HAP-1 (cell line): ENCODE measurements at regions not wholly inside any gene's neighbourhood (a gene's known extent, or its start where the extent isn't known, plus 50 kb on each side); places are given as distances from the start of the nearest gene placed in this dataset.

ENCODE experiments used
- DNase-seq, 2 experiments: peaks; one replicate each; pipeline ENCODE4 v3.0.0-alpha.2; 2016 to 2020; ENCODE audit warnings: low spot score in 2 of 2
- H3K27me3 ChIP-seq: fragments of 250-450 bp; sonication (Bioruptor Pico); 2 replicates; pipeline ENCODE4 v1.5.1; 2020; ENCODE audit warnings: low read depth, mild to moderate bottlenecking, moderate library complexity
- H3K36me3 ChIP-seq: fragments of 250-450 bp; sonication (Bioruptor Pico); replicated peaks from 2 replicates; pipeline ENCODE4 v1.5.1; 2020; ENCODE audit warnings: mild to moderate bottlenecking
- H3K4me1 ChIP-seq: fragments of 250-450 bp; sonication (Bioruptor Pico); 2 replicates; pipeline ENCODE4 v1.5.1; 2020; ENCODE audit warnings: mild to moderate bottlenecking
- H3K4me3 ChIP-seq: fragments of 250-450 bp; sonication (Bioruptor Pico); 2 replicates; pipeline ENCODE4 v1.5.1; 2020; ENCODE audit warnings: mild to moderate bottlenecking, moderate library complexity
- H3K9me3 ChIP-seq: fragments of 250-450 bp; sonication (Bioruptor Pico); 2 replicates; pipeline ENCODE4 v1.5.1; 2020; ENCODE audit warnings: mild to moderate bottlenecking, moderate library complexity
- in situ Hi-C: fragments of 300-500 bp; cut with MboI; formaldehyde crosslinking; loops from 3 replicates; pipeline ENCODE4 v1.14.3; 2020; ENCODE audit warnings: low sequenced_read_pairs, inconsistent platforms, mixed read lengths

DNA sequence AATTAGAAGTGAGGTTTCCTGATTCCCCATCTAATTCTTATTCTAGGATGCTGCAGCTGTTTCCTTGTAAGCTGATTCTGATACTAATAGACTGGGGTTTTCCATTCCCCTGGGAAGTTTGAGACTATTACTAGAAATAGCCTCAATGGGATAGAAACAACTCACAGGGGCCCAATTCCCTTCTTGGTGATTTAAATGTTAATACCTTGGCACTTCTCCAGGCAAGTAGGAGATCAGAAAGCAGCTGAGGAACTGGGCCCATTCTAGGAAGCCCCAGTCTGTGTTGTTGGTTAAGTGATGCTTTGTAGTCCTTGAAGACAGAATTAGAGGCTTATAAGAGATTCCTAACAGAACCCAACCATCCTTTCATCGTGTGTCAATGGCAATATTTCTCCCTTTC is 407.0 kb upstream of the SEL1L start:
- Histone ChIP-seq H3K36me3 (no peaks in the 10 kb centered on the region), H3K4me3 (no peak overlapping the region), H3K27me3 (no peaks in the 10 kb centered on the region), H3K4me1 (peaks cover 13% of the 10 kb centered on the region), H3K9me3 (no peaks in the 10 kb centered on the region; the same call in 1 of the 2 replicates)
- in situ Hi-C loops = no loop called here
- DNase-seq = peak; percentile 34 to 73

DNA sequence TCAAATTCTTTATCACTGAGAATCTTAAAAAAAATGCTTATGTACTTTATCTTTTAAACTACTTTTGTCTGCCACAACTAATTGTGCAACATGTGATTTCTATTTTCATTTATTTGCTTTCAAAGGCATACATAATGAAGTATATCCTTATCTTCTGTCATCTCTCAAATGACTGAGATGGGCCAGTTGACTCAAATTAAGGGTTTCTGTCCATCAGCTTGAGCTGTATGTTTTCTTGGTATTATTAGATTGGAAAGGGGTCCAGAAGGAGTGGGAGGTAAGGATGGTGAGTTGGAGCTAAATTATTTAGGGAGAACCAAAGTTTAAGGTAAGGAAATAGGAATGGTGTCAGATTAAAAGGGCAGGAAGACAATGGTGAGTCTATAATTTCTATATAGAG is 408.4 kb upstream of the SEL1L start:
- Histone ChIP-seq H3K36me3 (no peaks in the 10 kb centered on the region), H3K4me3 (no peak overlapping the region), H3K4me1 (peaks cover 13% of the 10 kb centered on the region), H3K27me3 (no peaks in the 10 kb centered on the region), H3K9me3 (no peaks in the 10 kb centered on the region; the same call in 1 of the 2 replicates)
- no peak for DNase-seq
- in situ Hi-C loops = no loop called here

DNA sequence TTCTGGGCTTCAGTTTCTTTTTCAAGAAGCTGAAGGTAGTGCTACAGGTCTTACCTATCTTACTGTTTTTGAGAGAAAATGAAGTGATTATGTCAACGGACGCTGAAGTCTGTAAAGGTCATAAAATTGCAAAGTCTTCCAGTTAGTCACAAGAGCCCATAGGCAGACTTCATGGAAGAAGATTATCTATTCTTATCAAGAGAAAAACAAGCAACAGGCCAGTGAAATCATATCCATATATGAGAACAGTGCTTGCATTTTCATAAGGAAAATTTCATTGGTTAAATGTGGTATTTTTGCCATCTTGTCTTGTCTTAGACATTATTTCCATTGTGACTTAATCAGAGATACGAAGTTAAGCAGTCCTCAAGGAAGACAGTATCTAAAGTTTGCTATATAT is 412.7 kb upstream of the SEL1L start:
- no peak overlapping the region for H3K4me3 ChIP-seq
- H3K27me3 ChIP-seq = no peaks in the 10 kb centered on the region
- H3K36me3 ChIP-seq = no peaks in the 10 kb centered on the region
- H3K4me1 ChIP-seq = peaks cover 9% of the 10 kb centered on the region
- in situ Hi-C loops = no loop called here
- DNase-seq = no peak
- H3K9me3 ChIP-seq = no peaks in the 10 kb centered on the region; the same call in 1 of the 2 replicates

DNA sequence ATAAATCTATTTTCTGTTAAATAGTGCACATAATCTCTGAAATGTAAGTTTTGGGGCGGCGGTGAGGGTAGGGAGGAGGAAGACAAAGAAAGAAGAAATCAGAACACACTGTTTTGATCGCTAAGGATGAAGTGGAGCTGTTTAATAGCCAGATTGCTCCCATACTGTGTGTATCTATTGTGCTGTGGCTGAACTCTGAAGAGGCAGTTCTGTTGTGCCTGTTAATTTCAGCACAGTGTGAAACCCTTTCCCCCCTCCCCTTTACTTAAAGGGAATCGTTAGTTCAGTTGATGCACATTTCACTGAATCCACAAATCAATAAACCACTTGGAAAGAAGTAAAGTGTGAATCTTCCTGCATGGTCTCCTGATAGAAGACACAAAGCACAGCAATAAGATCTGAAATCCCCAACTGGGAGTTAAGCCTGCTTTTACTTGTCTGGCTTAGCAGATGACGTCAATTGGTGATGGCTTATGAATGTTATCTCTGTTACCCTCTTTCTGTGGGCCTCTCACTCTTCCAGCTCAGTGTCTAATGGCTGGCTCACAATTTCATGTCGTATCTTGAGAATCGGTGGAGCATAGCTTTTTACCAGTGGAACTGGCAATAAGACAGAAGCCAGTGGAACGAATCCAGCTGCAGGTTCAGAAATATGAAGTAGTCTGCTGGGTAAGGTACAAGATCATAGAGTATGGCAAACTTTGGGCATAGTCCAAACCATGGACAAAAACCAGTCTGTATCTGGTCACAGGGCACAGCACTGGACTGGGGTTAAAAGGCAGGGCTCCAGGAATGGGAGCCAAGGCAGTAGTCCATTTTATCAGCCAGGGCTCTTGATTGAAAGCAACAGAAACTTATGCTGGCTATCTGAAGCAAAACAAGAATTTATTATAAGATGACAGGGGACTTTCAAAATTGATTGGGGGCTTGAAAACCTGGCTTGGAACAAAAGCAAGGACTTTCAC is 413.5 kb upstream of the SEL1L start:
- H3K36me3 ChIP-seq = no peaks in the 10 kb centered on the region
- no peak for DNase-seq
- no peaks in the 10 kb centered on the region for H3K27me3 ChIP-seq
- peaks cover 9% of the 10 kb centered on the region for H3K4me1 ChIP-seq
- H3K4me3 ChIP-seq = no peak overlapping the region
- no peaks in the 10 kb centered on the region; the same call in 1 of the 2 replicates for H3K9me3 ChIP-seq
- in situ Hi-C loops = no loop called here

DNA sequence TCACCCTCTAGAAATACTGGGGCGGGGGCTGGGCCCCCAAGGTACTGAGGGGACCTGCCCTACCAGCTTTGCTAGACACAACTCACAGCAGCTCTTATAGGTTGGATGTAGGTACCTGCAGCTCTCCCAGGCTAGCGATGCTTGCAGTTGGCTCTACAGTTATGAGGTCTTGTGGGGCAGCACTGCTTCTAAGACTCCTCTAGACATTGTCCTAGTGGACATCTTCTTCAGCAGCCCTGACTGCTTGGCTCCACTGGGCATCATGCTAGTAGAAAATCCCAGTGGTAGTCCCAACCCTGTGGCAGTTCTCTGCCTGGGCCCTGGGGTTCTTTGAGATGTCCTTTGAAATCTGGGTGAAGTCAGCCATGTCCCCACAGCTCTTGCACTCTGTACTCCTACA is 419.3 kb upstream of the SEL1L start:
- H3K27me3 ChIP-seq = no peaks in the 10 kb centered on the region
- H3K4me3 ChIP-seq = no peak overlapping the region
- in situ Hi-C loops = no loop called here
- no peaks in the 10 kb centered on the region for H3K9me3 ChIP-seq
- no peak for DNase-seq
- no peaks in the 10 kb centered on the region for H3K36me3 ChIP-seq
- H3K4me1 ChIP-seq = no peaks in the 10 kb centered on the region

DNA sequence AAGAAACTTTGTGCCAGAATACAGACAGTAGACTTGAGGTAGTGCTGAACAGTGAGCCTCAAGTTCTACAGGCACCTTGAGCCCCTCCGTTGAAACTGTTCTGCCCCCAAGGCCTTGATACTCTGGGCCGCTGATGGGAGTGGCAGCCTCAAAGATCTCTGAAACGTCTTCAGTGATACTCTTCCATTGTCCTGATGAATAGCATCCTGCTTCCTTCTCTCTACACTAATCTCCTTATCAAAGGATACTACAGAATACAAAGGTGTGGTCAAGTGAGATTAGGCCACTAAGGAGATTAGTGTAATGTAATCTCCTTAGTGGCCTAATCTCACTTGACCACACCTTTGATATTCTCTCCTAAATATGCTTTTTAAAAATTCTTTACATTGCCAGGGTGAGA is 419.8 kb upstream of the SEL1L start:
- no peaks in the 10 kb centered on the region for H3K27me3 ChIP-seq
- no peak overlapping the region for H3K4me3 ChIP-seq
- in situ Hi-C loops = no loop called here
- H3K4me1 ChIP-seq = no peaks in the 10 kb centered on the region
- no peak for DNase-seq
- no peaks in the 10 kb centered on the region for H3K9me3 ChIP-seq
- H3K36me3 ChIP-seq = no peaks in the 10 kb centered on the region

DNA sequence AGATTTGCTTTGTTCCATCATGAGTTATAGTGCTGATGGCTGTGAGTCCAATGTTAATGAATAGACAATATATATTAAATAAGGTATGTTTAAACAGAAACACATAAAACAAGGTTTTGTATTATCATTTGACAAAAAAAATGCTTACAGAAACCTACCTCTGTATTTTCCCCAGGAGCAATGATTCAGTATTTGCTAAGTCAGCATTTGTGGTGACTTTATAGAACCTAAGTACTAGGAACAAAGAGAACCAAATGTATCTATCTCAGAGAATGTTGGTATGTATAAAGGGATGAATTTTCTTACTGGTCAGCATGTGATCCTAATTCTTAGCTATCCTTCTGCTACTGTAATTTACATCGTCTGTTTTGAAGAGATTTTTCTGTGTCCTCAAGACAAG is 421.5 kb upstream of the SEL1L start:
- H3K36me3 ChIP-seq = no peaks in the 10 kb centered on the region
- in situ Hi-C loops = no loop called here

DNA sequence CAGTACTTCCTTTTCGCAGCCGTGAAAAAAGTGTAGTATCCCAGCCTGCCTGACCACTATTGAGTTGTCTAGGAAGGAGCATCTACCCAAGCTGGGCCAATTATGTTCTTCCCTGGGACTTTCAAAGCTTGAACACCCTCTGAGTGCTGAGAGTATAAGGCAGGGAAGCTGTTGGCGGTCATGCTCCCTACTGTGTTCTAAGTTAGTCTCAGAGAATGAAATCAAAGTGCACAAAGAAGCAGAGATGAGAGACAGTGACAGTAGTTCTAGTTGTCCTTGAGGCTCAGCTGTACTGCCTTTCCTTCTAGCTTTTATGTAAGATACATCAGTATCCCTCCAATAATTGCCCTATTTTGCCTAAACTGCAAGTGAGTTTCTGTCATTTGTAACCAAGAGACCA is 427.1 kb upstream of the SEL1L start:
- Histone ChIP-seq H3K4me1 (no peaks in the 10 kb centered on the region), H3K9me3 (no peaks in the 10 kb centered on the region), H3K4me3 (no peak overlapping the region), H3K36me3 (no peaks in the 10 kb centered on the region), H3K27me3 (no peaks in the 10 kb centered on the region)
- in situ Hi-C loops = no loop called here
- DNase-seq = no peak

More for the DNA sequence above, 421.5 kb upstream of the SEL1L start:
- H3K27me3 ChIP-seq = no peaks in the 10 kb centered on the region
- H3K4me1 ChIP-seq = no peaks in the 10 kb centered on the region
- H3K4me3 ChIP-seq = no peak overlapping the region
- no peaks in the 10 kb centered on the region for H3K9me3 ChIP-seq
- DNase-seq = no peak

DNA sequence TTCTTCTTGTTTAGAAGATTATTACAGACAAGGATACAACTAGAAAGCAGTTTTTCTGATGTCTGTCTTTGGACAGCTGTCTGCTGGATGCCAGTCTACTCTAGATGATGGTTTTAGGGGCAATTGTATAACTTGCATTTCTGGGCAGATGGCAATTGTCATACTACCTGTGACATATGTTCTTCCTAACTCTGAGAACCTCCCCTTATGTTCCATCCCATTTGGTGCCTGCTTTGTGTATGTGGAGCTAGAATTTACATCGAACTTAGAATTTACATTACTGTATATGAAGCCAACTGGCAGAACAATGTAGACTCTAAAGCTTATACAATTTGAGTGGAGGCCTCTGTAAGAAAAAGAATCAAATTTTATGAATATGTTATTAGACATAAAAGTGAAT is 430.2 kb upstream of the SEL1L start:
- H3K27me3 ChIP-seq = no peaks in the 10 kb centered on the region
- no peak overlapping the region for H3K4me3 ChIP-seq
- in situ Hi-C loops = no loop called here
- no peaks in the 10 kb centered on the region for H3K36me3 ChIP-seq
- peaks cover 6% of the 10 kb centered on the region for H3K9me3 ChIP-seq
- no peaks in the 10 kb centered on the region for H3K4me1 ChIP-seq
- no peak for DNase-seq

DNA sequence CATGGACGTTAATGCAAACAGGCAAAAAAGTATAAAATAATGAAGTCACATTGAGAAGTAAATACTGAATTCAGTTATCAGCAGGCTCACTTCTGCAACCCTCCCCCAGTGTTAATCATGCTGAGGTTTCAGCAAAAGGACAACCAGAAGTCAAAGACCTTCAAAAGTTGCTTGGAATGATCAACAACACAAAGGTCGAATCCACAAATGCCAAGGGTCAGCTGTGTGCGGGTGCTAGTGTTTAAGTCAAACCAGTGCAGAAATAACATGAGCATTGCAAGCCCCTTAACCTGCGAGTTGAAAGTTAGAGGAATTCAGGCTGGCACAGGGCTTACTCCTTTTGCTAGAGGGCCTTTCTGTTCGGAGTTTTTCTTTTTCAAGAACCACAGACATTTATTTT is 436.7 kb upstream of the SEL1L start:
- in situ Hi-C loops = no loop called here
- Histone ChIP-seq H3K36me3 (no peaks in the 10 kb centered on the region), H3K4me3 (no peak overlapping the region), H3K27me3 (no peaks in the 10 kb centered on the region), H3K9me3 (peaks cover 6% of the 10 kb centered on the region), H3K4me1 (peaks cover 5% of the 10 kb centered on the region)
- no peak for DNase-seq

DNA sequence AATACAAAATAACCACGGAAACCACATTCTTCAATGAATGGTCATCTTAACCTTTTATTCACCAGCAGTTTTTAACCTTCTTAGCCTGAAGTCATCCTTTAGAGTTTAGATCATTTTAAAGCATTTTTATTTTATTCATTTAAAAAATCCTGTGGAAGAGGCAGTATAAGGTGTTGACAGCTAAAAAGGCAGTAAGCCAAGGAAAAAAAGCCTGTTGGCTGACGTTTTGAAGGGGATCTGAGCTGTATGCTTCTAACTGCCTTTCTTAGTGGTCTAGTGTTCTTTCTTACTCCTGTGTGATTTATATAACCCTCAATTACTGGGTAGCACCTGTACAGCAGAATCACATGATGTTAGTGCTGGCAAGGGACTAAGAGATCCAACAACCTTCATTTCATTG is 438.3 kb upstream of the SEL1L start:
- no peak for DNase-seq
- in situ Hi-C loops = no loop called here

DNA sequence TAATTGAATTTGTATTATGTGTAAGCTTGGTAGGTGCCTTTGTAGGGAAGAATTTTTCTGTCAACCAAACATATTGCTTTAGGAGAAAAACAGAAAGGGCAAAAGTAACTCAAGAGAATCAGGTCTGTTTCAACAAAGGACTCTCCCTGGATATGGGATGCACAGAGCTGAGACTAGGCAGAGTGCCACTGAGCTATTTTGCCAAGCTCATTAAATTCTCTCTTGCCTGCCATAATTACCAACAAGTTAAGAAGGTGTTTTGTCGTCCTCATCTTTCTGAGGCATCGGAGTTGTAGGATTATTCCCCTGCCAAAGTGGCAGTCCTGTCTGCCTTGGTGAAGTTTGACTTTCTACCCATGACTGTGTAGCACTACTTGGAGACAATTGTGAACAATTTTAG is 438.9 kb upstream of the SEL1L start:
- DNase-seq = no peak
- no peaks in the 10 kb centered on the region for H3K27me3 ChIP-seq
- no peak overlapping the region for H3K4me3 ChIP-seq
- peaks cover 6% of the 10 kb centered on the region for H3K9me3 ChIP-seq
- no peaks in the 10 kb centered on the region for H3K36me3 ChIP-seq
- H3K4me1 ChIP-seq = peaks cover 5% of the 10 kb centered on the region
- in situ Hi-C loops = no loop called here

More for the DNA sequence above, 438.3 kb upstream of the SEL1L start:
- peaks cover 5% of the 10 kb centered on the region for H3K4me1 ChIP-seq
- no peak overlapping the region for H3K4me3 ChIP-seq
- H3K27me3 ChIP-seq = no peaks in the 10 kb centered on the region
- no peaks in the 10 kb centered on the region for H3K36me3 ChIP-seq
- peaks cover 6% of the 10 kb centered on the region for H3K9me3 ChIP-seq

DNA sequence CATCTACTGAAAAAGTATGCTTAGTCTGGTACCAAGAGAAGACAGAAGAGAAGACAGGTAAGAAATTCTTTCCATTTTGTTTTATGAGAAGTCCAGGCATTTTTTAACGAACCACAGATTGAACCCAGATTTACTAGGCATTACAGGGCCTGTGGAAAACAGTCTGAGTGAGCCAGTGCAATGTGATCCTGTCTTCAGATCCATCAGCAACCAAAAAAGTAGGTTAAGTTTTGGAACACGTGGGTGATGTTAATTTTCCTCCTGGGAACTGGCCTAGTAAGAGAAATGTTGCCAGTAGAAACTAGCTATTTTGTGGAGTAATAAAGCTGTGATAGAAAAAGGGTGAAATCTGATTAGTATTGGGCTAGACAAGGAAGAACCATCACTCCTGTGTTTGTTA is 440.9 kb upstream of the SEL1L start:
- no peak for DNase-seq
- no peaks in the 10 kb centered on the region for H3K9me3 ChIP-seq
- in situ Hi-C loops = no loop called here
- H3K4me1 ChIP-seq = peaks cover 5% of the 10 kb centered on the region
- no peak overlapping the region for H3K4me3 ChIP-seq
- no peaks in the 10 kb centered on the region for H3K36me3 ChIP-seq
- H3K27me3 ChIP-seq = no peaks in the 10 kb centered on the region

DNA sequence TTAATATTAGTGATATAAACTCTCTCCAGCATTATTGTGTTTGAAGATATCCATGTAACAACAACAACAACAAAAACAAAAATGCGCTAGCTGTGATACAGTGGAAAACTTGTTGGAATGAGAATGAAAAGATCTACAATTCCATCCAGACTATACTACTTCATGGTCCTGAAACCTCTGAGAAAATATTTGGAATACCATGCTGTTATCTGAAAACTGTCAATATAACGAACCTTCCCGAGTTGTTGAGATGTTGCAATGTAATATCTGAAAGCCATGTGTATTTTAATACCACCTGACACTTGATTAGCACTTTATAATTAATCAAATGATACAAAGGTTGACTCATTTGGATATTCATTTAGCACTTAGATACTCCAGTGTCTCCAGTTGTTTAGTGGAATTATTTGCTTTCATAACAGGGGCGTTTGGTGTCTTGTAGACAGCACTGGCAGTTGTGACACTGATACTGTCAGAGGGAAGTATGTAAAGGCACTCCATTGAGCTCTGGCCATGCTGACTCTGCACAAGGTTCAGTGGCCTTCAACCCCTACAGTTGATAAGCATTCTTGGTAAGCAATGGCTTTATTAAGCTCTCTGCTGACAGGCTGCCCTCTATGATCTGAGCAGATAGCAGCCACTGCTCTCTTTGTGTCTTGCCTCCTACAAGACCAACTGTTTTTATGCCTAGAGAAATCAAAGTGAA is 447.1 kb upstream of the SEL1L start:
- Histone ChIP-seq H3K4me1 (no peaks in the 10 kb centered on the region), H3K36me3 (no peaks in the 10 kb centered on the region), H3K27me3 (no peaks in the 10 kb centered on the region), H3K9me3 (no peaks in the 10 kb centered on the region), H3K4me3 (no peak overlapping the region)
- DNase-seq = no peak
- in situ Hi-C loops = loop anchor here (25.0 kb wide), 1 partner anchor 268 kb away; no protein-coding TSS in a partner anchor
